NCI-H82 treated with DMSO at 0.1 percent for 48 hours (cell line): ENCODE measurements at regions not wholly inside any gene's neighbourhood (a gene's known extent, or its start where the extent isn't known, plus 50 kb on each side); places are given as distances from the start of the nearest gene placed in this dataset.

ENCODE experiments used
- DNase-seq: peaks from one replicate; lab custom pipeline; 2025; ENCODE audit not compliant: unreplicated experiment; lab: John Stamatoyannopoulos, UW

- no peak for DNase-seq
These were observed 50.0 kb upstream of the DOCK9 start for GRCh38 chr13:99027661-99028425.

GRCh38 chr13:99028890-99029289 is 51.0 kb upstream of the DOCK9 start:
- DNase-seq, result no peak

GRCh38 chr13:99029576-99029975 is 51.7 kb upstream of the DOCK9 start:
- no peak for DNase-seq

- no peak for DNase-seq
These were observed 52.5 kb upstream of the DOCK9 start for GRCh38 chr13:99030326-99030725.

GRCh38 chr13:99031832-99032231 is 54.0 kb upstream of the DOCK9 start:
- DNase-seq, result peak; percentile 48

- DNase-seq, result peak; percentile 78
These were observed 56.0 kb upstream of the DOCK9 start for GRCh38 chr13:99033814-99034213.

GRCh38 chr13:99034333-99035085 is 56.6 kb upstream of the DOCK9 start:
- peak; percentile 88 for DNase-seq

GRCh38 chr13:99035715-99036114 is 57.9 kb upstream of the DOCK9 start:
- DNase-seq, result no peak

- no peak for DNase-seq
These were observed 59.9 kb upstream of the DOCK9 start for GRCh38 chr13:99037756-99038155.

- no peak for DNase-seq
These were observed 61.9 kb upstream of the DOCK9 start for GRCh38 chr13:99039718-99040280.

- no peak for DNase-seq
These were observed 62.8 kb upstream of the DOCK9 start for GRCh38 chr13:99040536-99041131.

GRCh38 chr13:99041337-99041736 is 63.5 kb upstream of the DOCK9 start:
- DNase-seq, result no peak

- DNase-seq, result no peak
These were observed 63.9 kb upstream of the DOCK9 start for GRCh38 chr13:99041788-99042187.

- no peak for DNase-seq
These were observed 64.8 kb upstream of the DOCK9 start for GRCh38 chr13:99042521-99043250.

GRCh38 chr13:99043831-99044231 is 66.0 kb upstream of the DOCK9 start:
- no peak for DNase-seq

GRCh38 chr13:99044764-99045163 is 66.9 kb upstream of the DOCK9 start:
- no peak for DNase-seq

- DNase-seq, result no peak
These were observed 67.5 kb upstream of the DOCK9 start for GRCh38 chr13:99045396-99045795.

GRCh38 chr13:99046851-99047250 is 69.0 kb upstream of the DOCK9 start:
- no peak for DNase-seq

GRCh38 chr13:99050983-99051488 is 73.2 kb upstream of the DOCK9 start:
- no peak for DNase-seq

- no peak for DNase-seq
These were observed 74.0 kb upstream of the DOCK9 start for GRCh38 chr13:99051768-99052455.
